B cell (primary cell): ENCODE measurements at regions not wholly inside any gene's neighbourhood (a gene's known extent, or its start where the extent isn't known, plus 50 kb on each side); places are given as distances from the start of the nearest gene placed in this dataset.

Experiments
- CTCF ChIP-seq: fragments of 200-600 bp; IDR thresholded peaks from one replicate; pipeline ENCODE4 v1.8.0; 2022; ENCODE audit warnings: antibody characterized with exemption, mild to moderate bottlenecking
- EZH2 ChIP-seq: IDR thresholded peaks from 2 replicates; pipeline ENCODE4 v1.6.1; 2012; ENCODE audit warnings: borderline replicate concordance, low read depth, mild to moderate bottlenecking, moderate library complexity, low read length; ENCODE audit not compliant: insufficient read depth, poor library complexity, severe bottlenecking

GRCh38 chr4:181819946-181820345 lies 423.3 kb upstream of the TENM3 start:
- TF ChIP-seq CTCF: no peak
- TF ChIP-seq EZH2: no peak
